ENCODE measurements at regions not wholly inside any gene's neighbourhood (a gene's known extent, or its start where the extent isn't known, plus 50 kb on each side); places are given as distances from the start of the nearest gene placed in this dataset.

GRCh38 chr4:153934688-153935017 lies 145.8 kb upstream of the SFRP2 start:
- H3K4me1 ChIP-seq (ENCODE audit: insufficient read depth, low read length, poor library complexity, severe bottlenecking), result no peaks in the 10 kb centered on the region
- no peak overlapping the region for H3K27ac ChIP-seq (ENCODE audit: low read depth, low read length, poor library complexity, severe bottlenecking)
- DNase-seq (ENCODE audit: low spot score), result no peak
- no peak overlapping the region for H3K4me3 ChIP-seq (ENCODE audit: low read depth, low read length, poor library complexity, severe bottlenecking)
- no peaks in the 10 kb centered on the region for H3K27me3 ChIP-seq (replicated peaks; ENCODE audit: insufficient read depth, low read depth, low read length, poor library complexity)
- no peaks in the 10 kb centered on the region for H3K36me3 ChIP-seq (ENCODE audit: insufficient read depth, low read length, poor library complexity, severe bottlenecking)
- no peaks in the 10 kb centered on the region for H3K9me3 ChIP-seq (ENCODE audit: low read depth, low read length, poor library complexity, severe bottlenecking)
- POLR2A ChIA-PET (ENCODE audit: low non-redundant PET), result no interaction called here
- CTCF ChIA-PET, result no interaction called here
- TF ChIP-seq EZH2 (IDR thresholded peaks at IDR 0.05; ENCODE audit: borderline replicate concordance, low read depth, low read length, poor library complexity, severe bottlenecking), result no peak
- TF ChIP-seq CTCF (conservative IDR thresholded peaks at IDR 0.05; ENCODE audit: low read depth, low read length), result no peak
- no TSS peak for BruUV-seq (replicated peaks)
- intact Hi-C loops (cut with micrococcal nuclease; ENCODE audit: unreplicated experiment), result no loop called here

DNA sequence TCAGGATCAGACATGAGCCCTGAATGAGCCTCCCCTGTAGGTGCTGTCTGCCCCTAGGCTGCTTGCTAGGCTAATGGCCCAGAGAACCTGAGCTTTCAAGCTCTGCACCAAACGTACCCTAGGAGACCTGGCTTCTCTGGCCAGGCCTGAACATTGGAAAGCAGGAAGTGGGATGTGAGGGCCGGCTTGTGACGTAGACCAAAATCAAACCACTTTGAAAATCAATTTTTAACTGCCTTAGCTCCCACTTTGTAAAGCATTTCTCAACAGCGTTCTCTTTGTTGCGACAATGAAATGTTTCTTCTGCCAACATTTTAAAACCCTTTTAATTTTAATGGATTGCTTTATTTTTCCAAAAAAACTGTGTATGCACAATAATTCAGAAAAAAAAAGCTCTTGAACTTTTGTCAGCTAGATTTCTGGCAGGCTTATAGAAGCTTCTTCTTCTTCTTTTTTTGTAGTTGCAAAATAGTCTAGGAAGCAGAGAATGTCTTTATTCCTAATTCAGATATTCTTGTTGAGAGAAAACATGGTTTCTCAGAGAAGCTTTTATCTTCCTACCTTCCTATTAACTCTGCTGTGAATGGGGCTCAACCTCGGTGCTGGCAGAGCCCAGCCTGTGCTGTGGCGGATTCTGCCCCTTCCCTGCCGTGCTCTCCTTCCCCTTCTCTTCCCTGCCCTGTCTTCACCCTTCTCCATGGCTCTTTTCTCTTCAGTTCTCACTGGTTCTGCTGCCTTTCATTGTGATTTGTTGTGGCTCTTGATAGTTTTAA lies 145.2 kb upstream of the SFRP2 start:
- Histone ChIP-seq H3K4me1 (ENCODE audit: insufficient read depth, low read length, poor library complexity, severe bottlenecking) (no peaks in the 10 kb centered on the region), H3K36me3 (ENCODE audit: insufficient read depth, low read length, poor library complexity, severe bottlenecking) (no peaks in the 10 kb centered on the region), H3K27me3 (replicated peaks; ENCODE audit: insufficient read depth, low read depth, low read length, poor library complexity) (no peaks in the 10 kb centered on the region), H3K4me3 (ENCODE audit: low read depth, low read length, poor library complexity, severe bottlenecking) (no peak overlapping the region), H3K27ac (ENCODE audit: low read depth, low read length, poor library complexity, severe bottlenecking) (no peak overlapping the region), H3K9me3 (ENCODE audit: low read depth, low read length, poor library complexity, severe bottlenecking) (no peaks in the 10 kb centered on the region)
- ChIA-PET CTCF (no interaction called here), POLR2A (ENCODE audit: low non-redundant PET) (no interaction called here)
- TF ChIP-seq EZH2 (IDR thresholded peaks at IDR 0.05; ENCODE audit: borderline replicate concordance, low read depth, low read length, poor library complexity, severe bottlenecking) (no peak), CTCF (conservative IDR thresholded peaks at IDR 0.05; ENCODE audit: low read depth, low read length) (no peak)
- DNase-seq (ENCODE audit: low spot score), result no peak
- intact Hi-C loops (cut with micrococcal nuclease; ENCODE audit: unreplicated experiment), result no loop called here
- no TSS peak for BruUV-seq (replicated peaks)

- no peaks in the 10 kb centered on the region for H3K9me3 ChIP-seq (ENCODE audit: low read depth, low read length, poor library complexity, severe bottlenecking)
- no TSS peak for BruUV-seq (replicated peaks)
Measured at GRCh38 chr4:153931804-153932203, 142.9 kb upstream of the SFRP2 start.

More at GRCh38 chr4:153931804-153932203, 142.9 kb upstream of the SFRP2 start:
- DNase-seq (ENCODE audit: low spot score), result no peak
- ChIA-PET POLR2A (ENCODE audit: low non-redundant PET) (no interaction called here), CTCF (no interaction called here)
- H3K27me3 ChIP-seq (replicated peaks; ENCODE audit: insufficient read depth, low read depth, low read length, poor library complexity), result no peaks in the 10 kb centered on the region
- no peak overlapping the region for H3K27ac ChIP-seq (ENCODE audit: low read depth, low read length, poor library complexity, severe bottlenecking)
- intact Hi-C loops (cut with micrococcal nuclease; ENCODE audit: unreplicated experiment), result no loop called here
- TF ChIP-seq EZH2 (IDR thresholded peaks at IDR 0.05; ENCODE audit: borderline replicate concordance, low read depth, low read length, poor library complexity, severe bottlenecking) (no peak), CTCF (conservative IDR thresholded peaks at IDR 0.05; ENCODE audit: low read depth, low read length) (no peak)
- H3K4me1 ChIP-seq (ENCODE audit: insufficient read depth, low read length, poor library complexity, severe bottlenecking), result no peaks in the 10 kb centered on the region
- no peak overlapping the region for H3K4me3 ChIP-seq (ENCODE audit: low read depth, low read length, poor library complexity, severe bottlenecking)
- no peaks in the 10 kb centered on the region for H3K36me3 ChIP-seq (ENCODE audit: insufficient read depth, low read length, poor library complexity, severe bottlenecking)
